ENCODE measurements at regions not wholly inside any gene's neighbourhood (a gene's known extent, or its start where the extent isn't known, plus 50 kb on each side); places are given as distances from the start of the nearest gene placed in this dataset.

- DNase-seq, result peak; percentile 56
These were observed 115.9 kb downstream of the OMA1 start for GRCh38 chr1:58430421-58431275.

GRCh38 chr1:58426918-58427317, 119.6 kb downstream of the OMA1 start:
- DNase-seq, result no peak

- no peak for DNase-seq
These were observed 124.1 kb downstream of the OMA1 start for GRCh38 chr1:58422436-58422835.

GRCh38 chr1:58418283-58419228, 128.0 kb downstream of the OMA1 start:
- DNase-seq, result no peak

DNA sequence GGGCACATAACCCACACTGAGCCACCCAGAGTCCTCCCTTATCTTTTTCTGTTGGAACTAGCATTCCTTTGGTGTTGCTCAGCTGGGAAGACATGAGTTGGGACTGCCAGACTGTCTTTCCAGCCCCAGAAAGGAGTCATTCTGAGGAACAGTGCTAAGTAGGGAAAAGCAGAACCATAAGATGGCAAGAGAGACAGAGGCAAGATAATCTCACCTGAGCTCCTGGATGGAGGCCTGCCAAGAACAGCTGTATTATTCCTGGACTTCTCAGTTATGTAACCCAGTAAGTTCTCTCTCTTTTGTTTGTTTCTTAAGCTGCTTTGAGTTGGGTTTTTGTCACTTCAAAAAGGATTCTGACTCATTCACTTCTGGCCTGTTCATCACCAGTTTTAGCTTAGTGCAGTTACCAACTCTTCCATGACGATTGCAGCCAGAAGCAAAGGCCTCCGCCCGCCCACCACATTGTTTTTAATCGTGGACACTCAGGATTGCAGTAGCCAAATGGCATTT, 134.4 kb downstream of the OMA1 start:
- peak; percentile 86 for DNase-seq

GRCh38 chr1:58409890-58410289, 136.6 kb downstream of the OMA1 start:
- peak; percentile 44 for DNase-seq

DNA sequence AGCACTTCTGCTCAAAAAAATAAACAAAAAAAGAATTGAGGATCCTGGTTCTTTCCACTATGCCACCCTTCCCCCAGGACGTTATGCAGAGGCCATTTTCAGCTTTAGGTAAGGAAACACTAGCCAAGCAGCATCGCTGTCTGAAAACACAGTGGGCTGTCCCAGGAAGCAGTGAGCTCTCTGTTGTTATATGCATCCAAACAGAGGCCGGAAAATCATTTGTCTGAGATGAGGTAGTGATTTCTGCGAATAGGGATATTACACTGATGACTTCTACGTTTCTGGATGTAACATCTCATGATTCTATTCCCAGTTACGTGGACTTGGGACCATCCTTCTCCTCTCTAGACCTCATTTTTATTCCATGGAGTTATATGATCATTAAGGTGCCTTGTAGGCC, 137.2 kb downstream of the OMA1 start:
- DNase-seq, result no peak

GRCh38 chr1:58406301-58407071, 140.0 kb downstream of the OMA1 start:
- DNase-seq, result no peak

DNA sequence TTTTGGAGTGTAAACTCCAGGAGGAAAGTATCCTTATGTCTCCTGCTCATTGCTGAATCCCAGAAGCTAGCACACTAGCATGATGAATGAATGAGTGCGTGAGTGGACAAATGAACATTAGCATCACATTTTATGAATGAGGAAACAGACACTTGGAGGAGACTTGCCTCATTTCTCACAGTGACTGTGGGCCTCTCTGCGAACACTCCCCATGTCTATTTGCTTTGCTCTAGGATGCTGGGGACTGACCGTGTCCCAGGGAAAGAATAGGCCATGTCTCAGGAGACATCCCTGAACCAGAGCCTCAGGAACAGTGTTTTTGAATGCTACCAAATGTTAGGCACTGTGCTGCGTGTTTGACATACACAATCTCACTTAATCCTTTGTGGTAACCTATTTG, 140.9 kb downstream of the OMA1 start:
- DNase-seq, result no peak

DNA sequence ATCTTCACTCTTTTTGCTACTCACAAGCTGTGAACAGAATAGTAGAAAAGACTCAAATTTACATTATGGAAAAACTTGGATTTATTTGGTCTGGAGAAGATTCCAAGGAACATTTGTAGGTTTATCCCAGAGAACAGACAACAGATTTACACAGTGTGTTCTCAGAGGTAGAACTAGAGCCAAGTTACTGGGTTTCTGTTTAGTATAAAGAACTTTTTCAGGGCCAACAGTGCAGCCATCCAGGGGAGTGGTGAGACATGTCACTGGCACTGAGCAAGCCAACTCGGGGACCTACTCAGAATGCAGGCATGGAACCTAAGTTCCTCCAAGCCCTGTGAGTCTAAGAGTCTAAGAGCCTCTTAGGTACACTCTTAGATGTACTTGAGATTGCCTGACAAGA, 142.6 kb downstream of the OMA1 start:
- no peak for DNase-seq

- DNase-seq, result peak; percentile 62
These were observed 144.1 kb downstream of the OMA1 start for GRCh38 chr1:58402444-58402843.

- no peak for DNase-seq
These were observed 144.5 kb downstream of the OMA1 start for GRCh38 chr1:58401991-58402390.

- no peak for DNase-seq
These were observed 147.3 kb downstream of the OMA1 start for GRCh38 chr1:58399176-58399575.

DNA sequence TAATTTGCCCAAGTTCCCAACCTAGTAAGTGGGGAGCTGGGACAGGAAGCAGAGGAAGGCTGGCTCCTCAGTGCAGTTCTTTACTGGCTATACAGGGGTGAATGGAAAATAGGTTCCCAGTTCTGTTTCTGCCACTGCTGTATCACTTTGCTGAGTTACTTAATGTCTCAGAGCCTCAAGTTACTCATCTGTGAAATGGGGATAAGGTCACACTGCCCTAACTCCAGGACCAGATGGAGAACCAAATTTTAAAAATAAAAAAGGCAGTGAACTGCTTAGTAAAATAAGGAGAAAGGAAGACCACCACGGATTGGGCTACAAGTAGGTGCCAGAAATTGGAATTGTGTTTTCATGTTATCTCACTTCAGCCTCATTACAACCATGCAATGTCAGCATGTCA, 147.8 kb downstream of the OMA1 start:
- no peak for DNase-seq

DNA sequence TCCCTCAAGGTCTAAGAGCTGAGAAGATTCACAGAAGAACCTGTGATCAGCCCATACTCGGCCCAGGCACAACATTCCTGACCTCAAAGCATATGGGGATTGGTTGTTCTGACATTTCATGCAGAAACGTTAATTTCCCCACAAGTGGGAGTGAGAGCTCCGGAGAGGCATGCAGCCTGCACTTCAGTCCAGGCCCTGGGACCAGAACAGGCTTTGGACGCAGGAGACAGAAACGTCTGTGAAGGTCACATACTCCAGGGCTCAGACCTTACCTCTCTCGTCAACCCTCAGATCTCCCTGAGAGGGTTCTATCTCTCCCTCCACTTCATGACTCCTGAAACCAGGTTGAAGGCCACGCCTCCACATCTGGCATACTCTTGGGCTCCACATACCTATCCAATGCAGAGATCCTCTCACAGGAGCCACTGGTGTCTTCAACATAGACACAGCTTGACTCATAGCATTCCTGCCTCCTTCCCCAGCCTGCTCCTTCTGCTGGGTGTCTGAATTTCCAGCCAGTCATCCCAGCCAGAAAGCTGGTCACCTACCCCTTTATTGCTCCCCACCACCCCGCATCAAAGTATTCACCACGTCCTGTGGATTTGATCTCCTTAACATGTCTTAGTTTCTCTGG, 149.2 kb downstream of the OMA1 start:
- DNase-seq, result peak; percentile 93

DNA sequence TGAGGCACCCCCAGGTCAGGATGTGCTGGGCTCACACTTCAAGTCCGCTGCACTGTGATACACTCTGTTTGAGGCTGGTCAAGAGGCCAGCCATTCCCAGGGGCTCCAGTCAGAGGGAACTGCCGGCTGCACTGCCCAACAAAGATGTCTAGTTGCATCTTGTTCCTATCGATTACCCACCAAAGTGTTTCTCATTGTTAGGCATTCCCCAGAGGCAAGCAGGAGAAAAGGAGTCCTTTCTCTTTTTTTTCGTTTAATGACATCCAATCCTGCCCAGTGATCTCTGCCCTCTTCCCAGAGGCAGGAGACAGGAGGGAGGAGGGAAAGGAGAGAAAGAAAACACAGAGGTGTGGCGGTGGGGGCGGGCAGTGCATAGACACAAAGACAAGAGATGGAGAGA, 150.4 kb downstream of the OMA1 start:
- no peak for DNase-seq

DNA sequence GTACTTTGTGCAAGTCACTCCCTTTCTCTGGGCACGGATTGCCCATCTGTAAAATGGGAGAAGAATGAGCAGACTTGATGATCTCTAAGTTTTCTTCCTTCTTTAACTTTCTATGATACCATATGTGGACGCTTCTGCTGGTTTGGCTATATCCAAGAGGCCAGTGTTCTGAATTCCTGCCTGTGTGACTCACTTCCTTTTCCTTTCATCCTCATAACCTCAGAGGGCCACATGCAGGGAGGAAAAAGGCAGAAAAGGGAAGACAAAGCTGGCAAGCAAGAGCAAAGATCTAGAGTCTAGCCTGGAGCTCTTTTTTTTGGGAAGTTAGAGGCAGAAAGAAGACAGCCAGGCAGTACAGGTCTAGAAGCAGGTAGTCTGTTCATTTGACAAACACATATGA, 151.2 kb downstream of the OMA1 start:
- peak; percentile 95 for DNase-seq

GRCh38 chr1:58392083-58392482, 154.4 kb downstream of the OMA1 start:
- no peak for DNase-seq

- DNase-seq, result no peak
These were observed 155.0 kb downstream of the OMA1 start for GRCh38 chr1:58391514-58391913.

DNA sequence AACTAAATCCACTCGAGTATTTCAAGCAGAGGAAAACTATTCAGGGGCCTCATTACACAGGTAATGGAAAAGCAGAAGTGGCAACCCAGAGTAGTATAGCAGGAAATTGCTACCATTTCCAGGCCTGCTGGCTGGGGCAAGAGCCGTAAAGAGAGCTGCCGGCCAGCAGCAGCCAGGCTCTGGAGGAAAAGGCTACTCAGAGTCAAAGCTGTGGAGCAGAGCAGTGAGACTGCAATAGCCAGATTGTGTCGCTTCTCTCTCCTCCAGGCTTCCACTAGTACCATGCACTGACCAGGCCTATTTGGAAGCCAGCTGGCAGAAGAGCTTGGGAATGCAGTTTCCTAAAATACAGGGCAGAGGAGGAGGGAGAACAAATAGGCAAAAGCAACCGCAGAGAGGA, 155.5 kb downstream of the OMA1 start:
- DNase-seq, result no peak

DNA sequence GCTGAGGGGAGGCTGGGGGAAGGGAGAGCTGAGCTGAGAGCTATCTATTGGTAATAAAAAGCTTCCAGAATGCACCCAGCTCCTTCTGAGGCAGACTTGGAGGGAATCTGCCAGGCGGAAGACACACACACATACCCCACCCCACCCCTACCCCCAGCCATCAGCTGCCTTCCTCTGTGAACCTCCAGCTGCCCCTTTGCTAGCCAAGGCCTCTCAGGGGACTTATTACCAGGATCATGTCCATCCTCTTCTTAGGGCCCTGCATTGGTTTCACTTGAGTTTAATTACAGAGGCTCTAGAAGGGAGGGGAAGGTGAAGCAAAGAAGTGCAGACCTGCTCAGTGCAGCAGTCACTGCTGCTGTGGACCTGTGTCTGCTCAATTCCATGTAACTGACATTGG, 156.4 kb downstream of the OMA1 start:
- DNase-seq, result no peak

DNA sequence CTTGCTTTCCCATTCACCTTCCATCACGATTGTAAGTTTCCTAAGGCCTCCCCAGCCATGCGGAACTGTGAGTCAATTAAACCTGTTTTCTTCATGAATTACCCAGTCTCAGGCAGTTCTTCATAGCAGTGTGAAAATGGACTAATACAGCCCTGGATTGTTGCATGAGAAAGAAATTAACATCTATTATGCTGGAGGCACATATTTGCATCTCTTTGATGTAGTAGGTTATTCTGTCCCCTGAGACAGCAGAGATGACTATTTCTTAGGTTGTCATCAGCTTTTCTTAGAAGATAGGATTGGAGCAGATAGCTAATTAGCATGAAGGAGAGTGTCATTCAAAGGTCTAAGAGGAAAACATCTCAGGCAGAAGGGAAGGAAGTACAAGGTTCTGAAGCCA, 166.2 kb downstream of the OMA1 start:
- no peak for DNase-seq
